Parathyroid adenoma (tissue), 2 donors: ENCODE measurements at regions not wholly inside any gene's neighbourhood (a gene's known extent, or its start where the extent isn't known, plus 50 kb on each side); places are given as distances from the start of the nearest gene placed in this dataset.
"Not testable (repeated sequence)": the region's sequence is repeated elsewhere in the genome, so short reads cannot be mapped to it uniquely, and the experiment has no call there.

Experiments
- H2AFZ ChIP-seq: fragments of 300-600 bp; sonication (generic); one replicate; pipeline ENCODE4 v1.7.0; 2017; ENCODE audit warnings: antibody characterized with exemption, mild to moderate bottlenecking
- H3K27ac ChIP-seq: fragments of 300-600 bp; sonication (generic); one replicate; pipeline ENCODE4 v1.7.0; 2017
- H3K27me3 ChIP-seq: fragments of 300-600 bp; sonication (generic); one replicate; pipeline ENCODE4 v1.7.0; 2017; ENCODE audit warnings: low read length; ENCODE audit not compliant: control insufficient read depth, insufficient read depth
- H3K36me3 ChIP-seq: fragments of 300-600 bp; sonication (generic); one replicate; pipeline ENCODE4 v1.7.0; 2017; ENCODE audit warnings: low read length; ENCODE audit not compliant: control insufficient read depth, insufficient read depth
- H3K4me1 ChIP-seq: fragments of 300-600 bp; sonication (generic); one replicate; pipeline ENCODE4 v1.7.0; 2017; ENCODE audit warnings: control low read depth
- H3K4me2 ChIP-seq: fragments of 300-600 bp; sonication (generic); one replicate; pipeline ENCODE4 v1.7.0; 2017; ENCODE audit warnings: low read length
- H3K4me3 ChIP-seq: fragments of 300-600 bp; sonication (generic); one replicate; pipeline ENCODE4 v1.7.0; 2017; ENCODE audit warnings: low read depth, low read length
- H3K79me2 ChIP-seq: fragments of 300-600 bp; sonication (generic); one replicate; pipeline ENCODE4 v1.7.0; 2017; ENCODE audit warnings: control low read depth
- H3K9ac ChIP-seq: fragments of 300-600 bp; sonication (generic); one replicate; pipeline ENCODE4 v1.7.0; 2017; ENCODE audit warnings: mild to moderate bottlenecking
- H3K9me3 ChIP-seq: fragments of 300-600 bp; sonication (generic); one replicate; pipeline ENCODE4 v1.7.0; 2017; ENCODE audit warnings: low read length; ENCODE audit not compliant: control insufficient read depth
- TF ChIP-seq, protein P1 (sequence below): fragments of 300-600 bp; sonication (generic); IDR thresholded peaks from one replicate; pipeline ENCODE4 v1.7.0; 2017; ENCODE audit warnings: antibody characterized with exemption, mild to moderate bottlenecking
- donor health status: primary hyperparathyroidism.

GRCh38 chr7:98729121-98729520, 112.0 kb downstream of the NPTX2 start:
- H3K4me1 ChIP-seq: no peaks in the 10 kb centered on the region

GRCh38 chr7:98730326-98730725, 113.2 kb downstream of the NPTX2 start:
- H3K27ac ChIP-seq: no peak overlapping the region
- TF ChIP-seq, protein P1, sequence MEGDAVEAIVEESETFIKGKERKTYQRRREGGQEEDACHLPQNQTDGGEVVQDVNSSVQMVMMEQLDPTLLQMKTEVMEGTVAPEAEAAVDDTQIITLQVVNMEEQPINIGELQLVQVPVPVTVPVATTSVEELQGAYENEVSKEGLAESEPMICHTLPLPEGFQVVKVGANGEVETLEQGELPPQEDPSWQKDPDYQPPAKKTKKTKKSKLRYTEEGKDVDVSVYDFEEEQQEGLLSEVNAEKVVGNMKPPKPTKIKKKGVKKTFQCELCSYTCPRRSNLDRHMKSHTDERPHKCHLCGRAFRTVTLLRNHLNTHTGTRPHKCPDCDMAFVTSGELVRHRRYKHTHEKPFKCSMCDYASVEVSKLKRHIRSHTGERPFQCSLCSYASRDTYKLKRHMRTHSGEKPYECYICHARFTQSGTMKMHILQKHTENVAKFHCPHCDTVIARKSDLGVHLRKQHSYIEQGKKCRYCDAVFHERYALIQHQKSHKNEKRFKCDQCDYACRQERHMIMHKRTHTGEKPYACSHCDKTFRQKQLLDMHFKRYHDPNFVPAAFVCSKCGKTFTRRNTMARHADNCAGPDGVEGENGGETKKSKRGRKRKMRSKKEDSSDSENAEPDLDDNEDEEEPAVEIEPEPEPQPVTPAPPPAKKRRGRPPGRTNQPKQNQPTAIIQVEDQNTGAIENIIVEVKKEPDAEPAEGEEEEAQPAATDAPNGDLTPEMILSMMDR: no peak
- H3K9me3 ChIP-seq: no peaks in the 10 kb centered on the region
- H3K4me3 ChIP-seq: no peak overlapping the region
- H3K9ac ChIP-seq: no peak overlapping the region
- no peak overlapping the region for H2AFZ ChIP-seq
- no peak overlapping the region for H3K4me2 ChIP-seq
- H3K4me1 ChIP-seq: no peaks in the 10 kb centered on the region
- H3K36me3 ChIP-seq: no peaks in the 10 kb centered on the region
- no peaks in the 10 kb centered on the region for H3K27me3 ChIP-seq
- no peaks in the 10 kb centered on the region for H3K79me2 ChIP-seq

More at GRCh38 chr7:98729121-98729520, 112.0 kb downstream of the NPTX2 start:
- Histone ChIP-seq H3K27me3 (no peaks in the 10 kb centered on the region), H3K4me2 (no peak overlapping the region), H3K79me2 (no peaks in the 10 kb centered on the region), H2AFZ (no peak overlapping the region), H3K27ac (no peak overlapping the region), H3K9ac (no peak overlapping the region), H3K4me3 (no peak overlapping the region), H3K36me3 (no peaks in the 10 kb centered on the region), H3K9me3 (no peaks in the 10 kb centered on the region)
- TF ChIP-seq, protein P1: no peak

- no peaks in the 10 kb centered on the region for H3K79me2 ChIP-seq
- TF ChIP-seq, protein P1: no peak
- H3K4me1 ChIP-seq: no peaks in the 10 kb centered on the region
- no peaks in the 10 kb centered on the region for H3K36me3 ChIP-seq
- no peaks in the 10 kb centered on the region for H3K27me3 ChIP-seq
- no peaks in the 10 kb centered on the region for H3K9me3 ChIP-seq
- H3K9ac ChIP-seq: no peak overlapping the region
- no peak overlapping the region for H3K4me2 ChIP-seq
- no peak overlapping the region for H3K27ac ChIP-seq
- no peak overlapping the region for H2AFZ ChIP-seq
- no peak overlapping the region for H3K4me3 ChIP-seq
Observed at GRCh38 chr7:98731651-98732050, 114.6 kb downstream of the NPTX2 start.

DNA sequence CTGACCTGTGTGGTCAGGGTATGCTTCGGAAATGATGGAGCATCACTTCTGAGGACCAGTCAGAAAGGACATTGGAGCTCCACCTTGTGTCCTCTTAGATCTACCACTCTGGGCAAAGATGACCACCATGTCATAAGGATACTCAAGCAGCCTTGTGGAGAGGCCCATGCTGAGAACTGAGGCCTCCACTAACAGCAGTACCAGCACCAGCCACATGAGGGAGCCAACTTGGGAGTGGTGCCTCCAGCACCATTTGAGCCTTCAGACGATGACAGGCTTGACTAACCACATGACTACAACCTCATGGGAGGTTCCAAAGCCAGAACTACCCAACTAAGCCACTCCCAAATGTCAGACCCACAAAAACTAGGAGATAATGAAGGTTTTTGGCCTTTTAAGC, 116.0 kb downstream of the NPTX2 start:
- TF ChIP-seq, protein P1: no peak
- no peak overlapping the region for H2AFZ ChIP-seq
- H3K9ac ChIP-seq: no peak overlapping the region
- H3K79me2 ChIP-seq: no peaks in the 10 kb centered on the region
- no peak overlapping the region for H3K27ac ChIP-seq
- no peaks in the 10 kb centered on the region for H3K27me3 ChIP-seq
- H3K9me3 ChIP-seq: no peaks in the 10 kb centered on the region
- no peaks in the 10 kb centered on the region for H3K4me1 ChIP-seq
- no peaks in the 10 kb centered on the region for H3K36me3 ChIP-seq
- H3K4me2 ChIP-seq: no peak overlapping the region
- no peak overlapping the region for H3K4me3 ChIP-seq

DNA sequence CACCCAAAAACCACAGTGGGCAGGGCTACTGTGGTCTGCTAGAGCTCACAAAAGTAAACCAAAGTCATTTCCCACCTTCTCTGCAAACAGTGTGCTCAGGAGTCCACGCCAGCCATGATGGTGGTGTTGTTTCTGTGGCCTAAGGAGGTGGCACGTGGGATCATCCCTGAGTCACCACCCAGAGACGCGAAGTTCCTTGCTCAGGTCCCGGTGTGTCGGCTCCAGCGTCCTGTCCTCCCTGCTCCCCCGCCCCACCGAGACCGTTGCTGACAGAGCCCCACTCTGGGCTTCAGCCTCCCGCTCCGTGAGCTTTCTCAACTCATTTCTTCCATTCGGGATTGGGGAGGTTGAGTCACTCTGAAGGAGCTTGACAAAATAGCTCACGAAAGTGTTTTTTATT, 118.7 kb downstream of the NPTX2 start:
- no peak overlapping the region for H2AFZ ChIP-seq
- H3K9me3 ChIP-seq: no peaks in the 10 kb centered on the region
- H3K79me2 ChIP-seq: no peaks in the 10 kb centered on the region
- H3K4me2 ChIP-seq: no peak overlapping the region
- no peak overlapping the region for H3K27ac ChIP-seq
- no peaks in the 10 kb centered on the region for H3K27me3 ChIP-seq
- H3K9ac ChIP-seq: no peak overlapping the region
- no peaks in the 10 kb centered on the region for H3K36me3 ChIP-seq
- no peak overlapping the region for H3K4me3 ChIP-seq
- no peaks in the 10 kb centered on the region for H3K4me1 ChIP-seq
- TF ChIP-seq, protein P1: no peak

DNA sequence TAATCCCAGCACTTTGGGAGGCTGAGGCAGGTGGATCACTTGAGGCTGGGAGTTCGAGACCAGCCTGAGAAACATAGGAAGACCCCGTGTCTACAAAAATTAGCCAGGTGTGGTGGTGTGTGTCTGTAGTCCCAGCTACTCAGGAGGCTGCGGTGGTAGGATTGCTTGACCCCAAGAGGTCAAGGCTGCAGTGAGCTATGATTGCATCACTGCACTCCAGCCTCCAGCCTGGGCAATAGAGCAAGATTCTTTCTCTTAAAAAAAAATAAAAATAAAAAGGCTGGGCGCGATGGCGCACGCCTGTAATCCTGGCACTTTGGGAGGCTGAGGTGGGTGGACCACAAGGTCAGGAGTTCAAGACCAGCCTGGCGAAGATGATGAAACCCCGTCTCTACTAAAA, 119.4 kb downstream of the NPTX2 start:
- not testable (repeated sequence) for H3K9me3 ChIP-seq, H3K4me2 ChIP-seq, H3K27ac ChIP-seq, H3K27me3 ChIP-seq, H3K4me1 ChIP-seq, H3K36me3 ChIP-seq, H2AFZ ChIP-seq, H3K4me3 ChIP-seq, H3K9ac ChIP-seq, H3K79me2 ChIP-seq
